ENCODE measurements at regions not wholly inside any gene's neighbourhood (a gene's known extent, or its start where the extent isn't known, plus 50 kb on each side); places are given as distances from the start of the nearest gene placed in this dataset.

DNA sequence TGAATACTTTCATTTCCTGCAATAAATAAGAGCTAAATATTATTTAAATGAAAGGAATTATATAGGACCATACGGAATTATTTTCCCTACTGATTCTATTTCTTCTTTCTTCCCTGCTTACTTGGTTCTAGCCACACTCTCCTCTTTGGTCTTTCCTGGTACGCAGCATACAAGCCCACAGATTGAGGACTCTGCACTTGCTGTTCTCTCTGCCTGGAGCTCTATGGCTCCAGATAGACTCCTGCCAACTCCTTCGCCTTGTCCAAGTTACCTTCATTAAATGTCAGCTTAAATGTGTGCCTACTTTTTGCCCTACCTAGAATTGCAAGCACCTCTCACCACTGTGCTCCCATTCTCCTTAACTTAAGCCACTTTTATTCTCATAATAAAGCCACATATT is 203.4 kb downstream of the MDFIC start:
- TF ChIP-seq ZFP3 (CRISPR knock-in tag; IDR thresholded peaks at IDR 0.05) (no peak), ZNF70 (CRISPR knock-in tag; IDR thresholded peaks at IDR 0.05) (no peak), PATZ1 (CRISPR knock-in tag; IDR thresholded peaks at IDR 0.05; ENCODE audit: borderline replicate concordance) (no peak), OSR1 (CRISPR knock-in tag; IDR thresholded peaks at IDR 0.05) (no peak), TCF4 (CRISPR knock-in tag; IDR thresholded peaks at IDR 0.05; ENCODE audit: borderline replicate concordance) (no peak)
- TF ChIP-seq, protein P1, sequence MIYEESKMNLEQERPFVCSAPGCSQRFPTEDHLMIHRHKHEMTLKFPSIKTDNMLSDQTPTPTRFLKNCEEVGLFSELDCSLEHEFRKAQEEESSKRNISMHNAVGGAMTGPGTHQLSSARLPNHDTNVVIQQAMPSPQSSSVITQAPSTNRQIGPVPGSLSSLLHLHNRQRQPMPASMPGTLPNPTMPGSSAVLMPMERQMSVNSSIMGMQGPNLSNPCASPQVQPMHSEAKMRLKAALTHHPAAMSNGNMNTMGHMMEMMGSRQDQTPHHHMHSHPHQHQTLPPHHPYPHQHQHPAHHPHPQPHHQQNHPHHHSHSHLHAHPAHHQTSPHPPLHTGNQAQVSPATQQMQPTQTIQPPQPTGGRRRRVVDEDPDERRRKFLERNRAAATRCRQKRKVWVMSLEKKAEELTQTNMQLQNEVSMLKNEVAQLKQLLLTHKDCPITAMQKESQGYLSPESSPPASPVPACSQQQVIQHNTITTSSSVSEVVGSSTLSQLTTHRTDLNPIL (CRISPR knock-in tag; IDR thresholded peaks at IDR 0.05; ENCODE audit: low read depth) = no peak
- ATAC-seq = no peak

- ATAC-seq = no peak
Measured at GRCh38 chr7:115124409-115124939, 202.6 kb downstream of the MDFIC start.

GRCh38 chr7:115123441-115123840 is 201.5 kb downstream of the MDFIC start:
- no peak for ATAC-seq
- TF ChIP-seq ISL1 (CRISPR knock-in tag; IDR thresholded peaks at IDR 0.05) = no peak
- no peak for TF ChIP-seq BACH2 (CRISPR knock-in tag; IDR thresholded peaks at IDR 0.05; ENCODE audit: borderline replicate concordance)
- TF ChIP-seq ZFP3 (CRISPR knock-in tag; IDR thresholded peaks at IDR 0.05) = no peak
- no peak for TF ChIP-seq CSDC2 (CRISPR knock-in tag; IDR thresholded peaks at IDR 0.05)
- TF ChIP-seq, protein P2, sequence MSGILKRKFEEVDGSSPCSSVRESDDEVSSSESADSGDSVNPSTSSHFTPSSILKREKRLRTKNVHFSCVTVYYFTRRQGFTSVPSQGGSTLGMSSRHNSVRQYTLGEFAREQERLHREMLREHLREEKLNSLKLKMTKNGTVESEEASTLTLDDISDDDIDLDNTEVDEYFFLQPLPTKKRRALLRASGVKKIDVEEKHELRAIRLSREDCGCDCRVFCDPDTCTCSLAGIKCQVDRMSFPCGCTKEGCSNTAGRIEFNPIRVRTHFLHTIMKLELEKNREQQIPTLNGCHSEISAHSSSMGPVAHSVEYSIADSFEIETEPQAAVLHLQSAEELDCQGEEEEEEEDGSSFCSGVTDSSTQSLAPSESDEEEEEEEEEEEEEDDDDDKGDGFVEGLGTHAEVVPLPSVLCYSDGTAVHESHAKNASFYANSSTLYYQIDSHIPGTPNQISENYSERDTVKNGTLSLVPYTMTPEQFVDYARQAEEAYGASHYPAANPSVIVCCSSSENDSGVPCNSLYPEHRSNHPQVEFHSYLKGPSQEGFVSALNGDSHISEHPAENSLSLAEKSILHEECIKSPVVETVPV (CRISPR knock-in tag; IDR thresholded peaks at IDR 0.05) = no peak
- TF ChIP-seq PATZ1 (CRISPR knock-in tag; IDR thresholded peaks at IDR 0.05; ENCODE audit: borderline replicate concordance) = no peak
- TF ChIP-seq TSHZ2 (CRISPR knock-in tag; IDR thresholded peaks at IDR 0.05) = no peak
- TF ChIP-seq, protein P3, sequence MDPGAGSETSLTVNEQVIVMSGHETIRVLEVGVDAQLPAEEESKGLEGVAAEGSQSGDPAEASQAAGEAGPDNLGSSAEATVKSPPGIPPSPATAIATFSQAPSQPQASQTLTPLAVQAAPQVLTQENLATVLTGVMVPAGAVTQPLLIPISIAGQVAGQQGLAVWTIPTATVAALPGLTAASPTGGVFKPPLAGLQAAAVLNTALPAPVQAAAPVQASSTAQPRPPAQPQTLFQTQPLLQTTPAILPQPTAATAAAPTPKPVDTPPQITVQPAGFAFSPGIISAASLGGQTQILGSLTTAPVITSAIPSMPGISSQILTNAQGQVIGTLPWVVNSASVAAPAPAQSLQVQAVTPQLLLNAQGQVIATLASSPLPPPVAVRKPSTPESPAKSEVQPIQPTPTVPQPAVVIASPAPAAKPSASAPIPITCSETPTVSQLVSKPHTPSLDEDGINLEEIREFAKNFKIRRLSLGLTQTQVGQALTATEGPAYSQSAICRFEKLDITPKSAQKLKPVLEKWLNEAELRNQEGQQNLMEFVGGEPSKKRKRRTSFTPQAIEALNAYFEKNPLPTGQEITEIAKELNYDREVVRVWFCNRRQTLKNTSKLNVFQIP (CRISPR knock-in tag; IDR thresholded peaks at IDR 0.05; ENCODE audit: borderline replicate concordance, low read depth) = no peak
- no peak for TF ChIP-seq ZNF565 (CRISPR knock-in tag; conservative IDR thresholded peaks at IDR 0.05; ENCODE audit: low read depth)
- no peak for TF ChIP-seq ZC3H10 (CRISPR knock-in tag; IDR thresholded peaks at IDR 0.05)
- no peak for TF ChIP-seq ZNF8 (CRISPR knock-in tag; IDR thresholded peaks at IDR 0.05)
- TF ChIP-seq PPARA (CRISPR knock-in tag; IDR thresholded peaks at IDR 0.05; ENCODE audit: borderline replicate concordance) = no peak
- TF ChIP-seq GLIS3 (CRISPR knock-in tag; IDR thresholded peaks at IDR 0.05) = no peak
- TF ChIP-seq, protein P1 (CRISPR knock-in tag; IDR thresholded peaks at IDR 0.05; ENCODE audit: low read depth) = no peak
- no peak for TF ChIP-seq RARB (CRISPR knock-in tag; IDR thresholded peaks at IDR 0.05)
- TF ChIP-seq ESRRG (CRISPR knock-in tag; IDR thresholded peaks at IDR 0.05) = no peak

More at GRCh38 chr7:115124409-115124939, 202.6 kb downstream of the MDFIC start:
- TF ChIP-seq ZFP3 (CRISPR knock-in tag; IDR thresholded peaks at IDR 0.05) = no peak
- TF ChIP-seq, protein P2 (CRISPR knock-in tag; IDR thresholded peaks at IDR 0.05) = no peak
- no peak for TF ChIP-seq ZC3H10 (CRISPR knock-in tag; IDR thresholded peaks at IDR 0.05)
- no peak for TF ChIP-seq RARB (CRISPR knock-in tag; IDR thresholded peaks at IDR 0.05)
- TF ChIP-seq, protein P3 (CRISPR knock-in tag; IDR thresholded peaks at IDR 0.05; ENCODE audit: borderline replicate concordance, low read depth) = no peak

All from SK-N-SH treated with all-trans-retinoic acid at 6 μM for 48 hours (cell line).